ENCODE measurements at regions not wholly inside any gene's neighbourhood (a gene's known extent, or its start where the extent isn't known, plus 50 kb on each side); places are given as distances from the start of the nearest gene placed in this dataset.
"Not testable (repeated sequence)": the region's sequence is repeated elsewhere in the genome, so short reads cannot be mapped to it uniquely, and the experiment has no call there.

DNA sequence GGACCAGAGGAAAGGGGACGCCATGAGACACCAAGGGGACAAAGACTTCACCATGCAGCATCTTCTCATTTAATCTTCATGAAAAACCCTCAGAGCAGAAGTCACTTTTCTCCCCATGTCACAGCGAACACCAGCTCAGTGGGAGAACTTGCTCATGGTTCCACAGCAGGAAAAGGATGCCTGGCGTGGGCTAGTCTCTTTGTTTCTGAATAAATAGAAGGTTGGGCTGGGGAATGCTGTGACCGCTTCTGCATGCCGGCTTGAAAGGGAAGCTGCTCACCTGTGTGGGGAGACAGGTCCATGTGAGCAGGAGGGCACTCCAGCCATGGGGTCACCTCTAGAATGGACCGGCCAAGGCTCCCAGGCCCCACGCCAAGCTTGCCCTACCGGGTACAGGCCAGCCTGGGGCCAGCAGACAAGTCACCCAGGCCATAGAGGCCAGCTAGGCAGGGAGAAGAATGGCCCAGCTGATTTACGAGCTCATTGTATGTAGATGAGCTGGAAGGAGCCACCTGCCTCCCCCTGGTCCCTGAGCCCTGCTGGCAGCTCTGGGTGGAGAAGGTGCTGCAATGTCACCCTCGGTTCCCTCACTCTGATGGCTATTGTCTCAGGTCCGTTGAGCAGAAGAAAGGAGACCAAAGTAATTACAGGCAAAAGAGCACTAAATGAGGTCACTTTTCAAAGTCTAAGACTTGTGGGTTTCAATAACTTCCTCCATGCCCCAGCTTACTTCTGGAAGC is 82.0 kb upstream of the PDZD8 start:
- no peak for DNase-seq

DNA sequence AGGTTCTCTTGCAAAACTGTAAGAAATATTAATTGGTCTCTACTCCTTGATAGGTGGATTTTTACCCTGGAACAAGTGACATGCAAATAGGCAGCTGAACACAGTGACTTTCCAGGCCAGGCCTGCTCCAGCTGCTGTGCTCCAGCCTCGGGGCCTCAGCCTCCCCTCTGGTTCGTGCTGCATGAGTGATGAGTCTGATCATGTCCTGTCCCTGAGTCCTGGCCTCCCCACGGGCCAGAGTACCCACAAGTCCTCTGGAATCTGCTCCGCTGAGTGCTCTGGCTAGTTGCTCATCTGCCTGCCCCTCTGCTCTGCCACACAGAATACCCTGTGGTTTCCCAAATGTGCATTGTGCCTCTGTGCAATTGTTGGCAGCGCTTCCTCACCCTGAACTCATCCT is 80.1 kb upstream of the PDZD8 start:
- DNase-seq = no peak

DNA sequence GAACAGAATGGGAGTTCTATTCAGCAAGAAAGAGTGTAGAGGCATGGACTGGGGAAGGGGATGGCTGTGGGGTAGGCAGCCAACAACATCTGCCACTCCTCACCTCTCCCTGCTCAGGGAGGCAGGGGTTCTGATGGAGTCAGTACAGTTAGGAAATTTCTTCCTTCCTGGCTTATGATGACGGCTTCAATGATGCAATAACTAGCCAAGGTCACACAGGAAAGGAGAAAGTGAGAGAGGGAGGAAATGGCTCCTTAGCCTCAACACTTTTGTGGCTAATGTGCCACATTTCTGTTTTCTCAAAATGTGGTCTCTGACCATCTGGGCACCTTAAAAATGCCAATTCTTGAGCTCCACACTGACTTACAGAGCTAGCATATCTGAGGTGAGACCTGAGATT is 79.3 kb upstream of the PDZD8 start:
- no peak for DNase-seq

DNA sequence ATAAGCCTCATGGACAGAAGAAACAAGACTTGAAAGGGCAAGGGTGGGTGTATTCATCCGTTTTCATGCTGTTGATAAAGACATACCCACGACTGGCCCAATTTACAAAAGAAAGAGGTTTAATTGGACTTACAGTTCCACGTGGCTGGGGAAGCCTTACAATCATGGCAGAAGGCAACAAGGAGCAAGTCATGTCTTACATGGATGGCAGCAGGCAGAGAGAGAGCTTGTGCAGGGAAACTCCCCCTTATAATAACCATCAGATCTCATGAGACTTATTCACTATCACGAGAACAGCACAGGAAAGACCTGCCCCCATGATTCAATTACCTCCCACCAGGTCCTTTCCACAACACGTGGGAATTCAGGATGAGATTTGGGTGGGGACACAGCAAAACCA is 78.2 kb upstream of the PDZD8 start:
- not testable (repeated sequence) for DNase-seq

DNA sequence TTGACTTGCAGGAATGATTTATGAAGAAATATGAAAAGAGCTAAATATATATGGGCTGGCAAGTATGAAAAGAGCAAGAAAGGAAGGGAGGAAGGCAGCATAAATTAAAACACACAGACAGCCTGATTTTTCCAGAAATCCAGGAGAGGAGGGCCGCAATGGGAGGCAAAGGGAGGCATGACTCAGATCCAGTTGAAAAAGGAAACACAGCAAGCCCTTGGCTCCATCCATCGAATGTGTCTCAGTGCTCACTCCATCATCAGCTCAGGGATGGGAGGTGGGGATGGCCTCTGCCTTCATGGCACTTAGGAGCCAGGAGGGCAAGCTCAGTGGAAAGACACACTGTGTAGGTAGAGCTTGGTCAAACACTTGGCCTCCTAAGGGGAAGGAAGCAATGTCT is 75.7 kb upstream of the PDZD8 start:
- no peak for DNase-seq

DNA sequence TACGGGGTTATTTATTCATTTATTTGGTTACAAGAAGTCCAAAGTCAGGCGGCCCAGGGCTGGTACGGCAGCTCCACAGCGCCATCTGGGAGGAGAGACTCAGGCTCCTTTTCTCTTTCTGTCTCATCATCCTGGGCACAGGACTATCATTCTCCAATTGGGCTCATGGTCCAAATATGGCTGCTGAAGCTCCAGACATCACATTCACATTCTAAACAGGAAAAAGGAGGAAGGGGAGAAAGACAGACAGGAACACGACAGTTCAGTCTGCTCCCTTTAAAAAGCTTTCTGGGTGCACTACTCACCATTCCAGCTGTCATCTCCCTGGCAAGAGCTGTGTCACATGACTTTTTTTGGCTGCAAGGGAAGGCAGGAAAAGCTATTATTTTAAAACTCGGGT is 74.4 kb upstream of the PDZD8 start:
- no peak for DNase-seq

DNA sequence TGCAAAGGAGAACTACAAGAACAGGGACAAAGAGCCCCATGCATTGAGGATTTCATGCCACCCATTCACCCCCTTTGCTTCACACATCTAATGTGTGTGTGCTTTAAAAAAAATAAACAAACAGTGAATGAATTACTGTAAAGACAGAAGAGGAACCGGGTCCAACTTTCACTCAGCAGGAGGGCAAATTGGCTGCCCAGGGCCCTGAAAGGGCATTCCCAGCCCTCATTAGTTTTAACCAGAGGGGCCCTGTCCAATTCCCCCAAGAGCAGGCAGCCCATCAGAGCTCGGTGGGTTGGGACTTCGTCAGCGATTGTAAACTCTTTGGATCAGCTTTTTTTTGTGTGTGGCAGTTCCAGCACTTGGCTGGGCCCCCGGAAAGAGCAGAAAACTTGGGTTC is 73.6 kb upstream of the PDZD8 start:
- no peak for DNase-seq

DNA sequence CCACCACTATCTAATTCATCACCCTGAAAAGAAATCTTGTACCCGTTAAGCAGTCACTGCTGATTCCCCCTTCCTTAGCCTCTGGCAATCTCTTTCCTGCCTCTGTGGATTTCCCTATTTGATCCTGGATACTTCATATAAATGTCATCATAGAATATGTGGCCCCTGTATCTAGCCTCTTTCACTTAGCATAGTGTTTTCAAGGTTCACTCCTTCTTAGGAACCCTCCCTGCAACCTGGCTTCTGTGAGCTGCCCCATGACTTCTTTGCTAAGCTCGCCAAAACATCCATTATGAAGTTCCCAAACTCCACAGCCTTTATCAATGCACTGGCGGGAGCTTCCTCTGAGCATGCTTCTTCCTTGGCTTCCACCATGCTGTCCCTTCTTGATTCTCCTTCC is 70.8 kb upstream of the PDZD8 start:
- DNase-seq = no peak

DNA sequence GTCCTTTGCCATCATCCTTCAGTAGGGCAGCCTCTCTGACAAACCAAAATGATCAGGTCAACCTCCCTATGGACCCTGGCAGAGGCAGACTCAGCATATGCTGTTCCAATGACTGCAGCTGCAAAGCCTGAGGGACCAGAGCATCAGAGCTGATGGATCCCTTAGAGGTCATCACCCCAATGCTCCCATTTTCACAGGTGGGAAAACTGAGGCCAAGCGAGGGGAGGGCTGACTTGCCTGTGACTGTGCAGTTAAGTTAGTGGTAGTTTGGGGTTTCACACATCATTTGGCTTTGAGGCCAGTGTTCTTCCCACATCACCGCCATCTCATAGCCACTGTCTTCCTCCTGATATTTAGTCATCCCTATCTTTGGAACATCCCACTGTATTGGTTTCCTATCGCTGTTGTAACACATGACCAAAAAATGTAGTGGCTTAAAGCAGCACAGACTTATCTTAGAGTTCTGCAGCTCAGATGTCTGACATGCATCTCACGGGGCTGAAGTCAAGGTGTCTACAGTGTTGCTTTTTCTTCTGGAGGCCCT is 69.3 kb upstream of the PDZD8 start:
- no peak for DNase-seq

DNA sequence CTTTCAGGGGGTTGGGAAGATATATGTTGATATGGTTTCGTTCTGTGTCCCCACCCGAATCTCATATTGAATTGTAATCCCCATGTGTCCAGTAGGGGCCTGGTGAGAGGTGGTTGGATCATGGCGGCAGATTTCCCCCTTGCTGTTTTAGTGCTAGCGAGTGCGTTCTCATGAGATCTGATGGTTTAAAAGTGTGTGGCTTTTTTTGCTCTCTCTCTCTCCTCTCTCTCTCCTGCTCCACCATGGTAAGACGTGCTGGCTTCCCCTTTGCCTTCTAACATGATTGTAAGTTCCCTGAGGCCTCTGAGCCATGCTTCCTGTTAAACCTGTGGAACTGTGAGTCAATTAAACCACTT is 68.4 kb upstream of the PDZD8 start:
- no peak for DNase-seq

DNA sequence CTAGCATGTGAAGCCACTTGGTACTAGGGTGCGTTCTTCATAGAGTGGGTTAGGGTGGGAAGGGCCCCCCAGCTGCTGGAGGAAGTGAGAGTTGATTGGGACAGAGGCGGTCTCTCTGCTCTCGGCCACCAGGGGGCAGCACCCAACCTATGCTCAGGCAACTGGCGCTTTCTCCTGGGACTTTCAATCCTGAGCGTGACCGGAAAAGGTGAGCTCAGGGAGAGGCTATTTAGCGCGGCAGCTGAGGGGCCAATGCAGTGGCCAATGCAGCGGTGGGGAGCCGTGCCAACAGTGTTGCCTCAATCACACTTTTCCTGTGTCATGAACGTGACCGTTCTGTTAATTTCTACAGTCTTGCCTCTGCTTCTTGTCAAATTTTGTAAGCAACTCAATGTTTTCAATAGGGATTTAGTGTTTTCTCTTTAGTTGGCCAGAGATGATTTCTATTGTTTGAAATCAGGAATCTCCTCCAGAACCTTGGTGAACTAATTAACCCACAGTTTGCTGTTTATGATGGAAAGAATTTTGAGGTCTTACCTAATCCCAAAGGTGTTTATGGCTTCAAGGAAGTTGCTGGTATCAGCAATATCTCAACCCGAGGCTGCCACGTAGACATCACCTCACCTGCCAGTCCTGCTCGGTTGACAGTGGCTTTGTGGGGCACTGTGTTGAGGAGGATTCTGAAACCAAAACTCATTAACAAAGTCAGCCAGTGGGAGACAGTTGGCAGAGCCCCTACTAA is 67.9 kb upstream of the PDZD8 start:
- DNase-seq = peak; percentile 48 to 78

DNA sequence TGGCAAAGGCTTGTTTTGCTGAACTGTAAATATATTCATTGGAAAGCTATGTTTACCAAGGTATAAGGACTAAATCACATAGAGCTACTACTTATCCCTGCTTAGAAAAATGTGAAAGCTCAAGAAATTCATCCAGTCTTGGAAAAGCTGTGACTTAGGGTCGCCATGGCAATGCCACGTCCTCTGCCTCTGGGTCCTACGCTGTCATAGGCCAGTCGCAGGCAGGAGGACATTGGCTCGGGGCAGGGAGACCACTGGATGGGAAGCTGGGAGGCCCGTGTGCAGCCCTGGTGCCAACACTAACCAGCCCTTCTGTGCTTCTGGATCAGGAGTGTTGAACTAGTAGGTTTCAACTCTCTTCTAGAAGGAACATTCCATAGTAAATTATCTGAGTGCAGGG is 67.3 kb upstream of the PDZD8 start:
- no peak for DNase-seq

DNA sequence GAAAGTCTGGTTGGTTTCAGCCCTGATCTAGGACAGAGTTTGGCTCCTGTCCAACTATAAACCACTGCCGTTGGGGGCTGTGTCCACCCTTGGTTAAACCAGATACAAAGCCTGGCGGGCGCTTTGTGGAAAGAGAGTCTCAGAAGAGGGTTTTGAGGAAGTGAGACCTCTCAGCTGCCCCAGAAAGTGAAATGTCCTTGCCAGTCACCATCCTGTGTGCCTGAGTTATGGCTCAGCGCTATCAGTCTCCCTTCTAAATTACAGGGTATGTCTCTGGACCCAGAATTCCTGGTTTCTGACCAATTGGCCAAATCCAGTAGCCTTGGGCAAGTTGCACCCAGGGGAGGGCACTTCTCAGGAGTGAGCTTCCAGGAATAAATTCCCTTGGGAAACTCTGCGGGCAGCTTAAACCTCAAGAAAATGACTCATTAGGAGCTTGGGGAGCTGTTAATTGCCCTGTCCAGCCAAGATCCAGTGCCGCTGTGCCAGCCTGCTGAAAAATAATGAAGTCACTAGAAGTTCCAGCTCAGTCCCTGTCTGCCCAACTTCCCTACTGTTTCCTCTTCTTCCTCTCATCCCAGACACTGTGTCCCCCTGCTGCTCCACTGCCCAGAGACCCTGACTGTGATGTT is 66.7 kb upstream of the PDZD8 start:
- no peak for DNase-seq

DNA sequence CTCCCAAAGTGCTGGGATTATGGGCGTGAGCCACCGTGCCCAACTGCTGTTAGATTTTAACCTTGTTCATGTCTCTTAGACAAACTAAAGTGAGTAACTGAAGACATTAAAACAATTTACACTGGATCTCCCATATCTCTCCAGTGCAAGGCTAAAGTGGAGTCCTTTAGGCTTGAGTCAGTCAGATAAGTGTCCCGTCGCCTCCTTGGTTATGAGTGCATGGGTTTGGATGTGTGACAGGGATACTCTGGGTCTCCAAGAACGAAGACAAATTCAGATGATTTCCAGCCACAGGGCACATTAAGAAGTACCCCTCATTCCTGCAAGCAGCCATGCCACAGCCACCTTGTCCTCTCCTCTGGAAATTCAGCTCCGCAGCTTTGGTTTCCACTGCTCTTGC is 66.1 kb upstream of the PDZD8 start:
- DNase-seq = no peak

DNA sequence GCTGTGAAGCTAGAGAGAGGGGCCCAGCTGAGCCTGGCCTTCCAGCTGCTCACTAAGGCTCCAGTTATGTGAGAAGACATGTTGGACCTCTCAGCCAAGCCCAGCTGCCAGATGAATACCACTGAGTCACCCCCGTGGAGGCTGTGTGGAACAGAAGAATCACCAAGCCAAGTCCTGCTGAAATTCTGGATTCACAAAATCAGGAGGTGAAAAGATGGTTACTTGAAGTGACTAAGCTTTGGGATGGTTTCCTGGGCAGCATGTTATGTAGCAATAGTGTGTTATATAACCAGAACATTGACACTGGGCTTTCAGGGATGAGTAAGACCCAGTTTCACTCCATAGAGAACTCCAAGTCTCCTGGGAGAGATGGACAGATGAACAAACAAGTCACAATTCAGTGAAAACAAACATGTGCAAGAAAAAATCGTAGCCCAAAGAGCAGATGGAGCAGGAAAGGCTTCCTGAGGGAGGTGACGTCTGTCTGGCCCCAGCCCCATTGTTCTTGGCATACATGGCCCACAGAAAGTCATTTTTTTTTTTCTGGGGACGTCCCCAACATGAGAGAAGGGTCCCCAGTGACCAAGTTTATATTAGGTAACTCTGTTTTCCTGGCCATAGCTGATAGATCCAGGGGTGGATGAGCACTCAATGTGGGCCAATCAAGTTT is 64.1 kb upstream of the PDZD8 start:
- DNase-seq = no peak

DNA sequence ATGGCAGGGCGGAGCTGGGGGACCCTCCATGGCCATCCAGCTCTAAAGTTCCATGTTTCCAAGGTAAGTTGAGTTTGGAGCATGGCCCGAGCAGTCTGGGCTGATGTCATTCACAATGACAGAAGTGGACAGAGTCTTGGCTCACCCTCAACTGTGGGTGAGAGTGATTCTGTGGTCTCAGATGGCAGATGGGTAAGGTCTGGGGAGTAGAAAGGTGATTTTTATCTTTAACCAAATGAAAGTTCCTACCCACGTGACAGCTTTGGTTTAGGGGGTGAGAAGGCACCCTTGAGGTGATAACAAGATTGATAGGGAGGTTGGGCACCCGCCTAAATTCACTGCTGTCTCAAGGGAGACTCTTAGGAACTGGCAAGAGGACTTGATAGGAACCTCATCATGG is 57.6 kb upstream of the PDZD8 start:
- no peak for DNase-seq

DNA sequence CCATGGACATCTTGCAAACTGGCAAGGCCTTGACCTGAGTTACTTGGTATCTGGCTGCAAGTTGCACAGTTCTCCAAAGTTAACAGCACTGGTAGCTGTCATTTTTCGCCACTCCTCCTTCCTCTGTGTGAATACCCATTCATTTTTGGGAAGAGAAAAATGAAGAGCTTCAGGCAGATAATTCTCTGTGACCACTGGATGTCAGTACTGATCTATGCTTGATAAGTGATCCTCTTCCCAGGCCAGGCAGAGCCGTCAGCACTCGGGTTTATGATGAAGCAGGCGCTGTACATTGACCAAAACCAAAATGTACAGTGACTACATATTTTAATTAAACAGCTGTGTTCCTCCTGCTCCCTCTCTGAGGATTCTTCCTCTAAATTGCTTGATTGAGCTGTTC is 55.9 kb upstream of the PDZD8 start:
- peak in 1 of 2 experiments; percentile 9 for DNase-seq

DNA sequence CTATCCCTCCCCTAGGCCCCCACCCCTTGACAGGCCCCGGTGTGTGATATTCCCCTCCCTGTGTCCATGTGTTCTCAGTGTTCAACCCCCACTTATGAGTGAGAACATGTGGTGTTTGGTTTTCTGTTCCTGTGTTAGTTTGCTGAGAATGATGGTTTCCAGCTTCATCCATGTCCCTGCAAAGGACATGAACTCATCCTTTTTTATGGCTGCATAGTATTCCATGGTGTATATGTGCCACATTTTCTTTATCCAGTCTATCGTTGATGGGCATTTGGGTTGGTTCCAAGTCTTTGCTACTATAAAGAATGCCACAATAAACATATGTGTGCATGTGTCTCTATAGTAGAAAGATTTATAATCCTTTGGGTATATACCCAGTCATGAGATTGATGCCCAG is 55.3 kb upstream of the PDZD8 start:
- DNase-seq = not testable (repeated sequence)

DNA sequence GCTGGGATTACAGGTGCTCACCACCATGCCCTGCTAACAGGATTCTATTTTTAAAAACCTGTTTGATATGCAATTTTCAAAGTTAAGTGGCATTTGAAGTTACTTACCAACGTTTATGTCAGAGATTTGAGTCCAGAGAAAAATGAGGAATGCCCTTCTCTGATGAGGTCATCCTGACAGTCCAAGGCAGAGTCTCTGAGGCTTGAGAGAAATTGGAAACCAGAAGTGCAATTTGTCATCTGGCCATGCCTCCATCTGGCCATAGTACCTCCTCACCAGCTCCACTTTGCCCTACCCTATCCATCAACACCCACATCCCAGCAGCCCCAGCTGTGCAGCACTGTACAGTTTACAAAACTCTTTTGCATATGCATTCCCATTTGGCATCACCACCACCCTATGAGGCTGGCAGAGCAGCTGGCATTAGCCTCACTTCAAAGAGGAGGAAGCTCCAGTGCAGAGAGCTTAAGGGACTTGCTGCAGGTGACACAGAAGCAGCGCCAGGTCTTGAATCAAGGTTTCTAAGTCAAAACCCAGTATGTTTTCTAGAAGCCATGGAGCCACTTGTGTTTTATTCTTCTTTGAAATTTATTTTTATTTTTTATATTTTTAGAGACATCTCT is 54.5 kb upstream of the PDZD8 start:
- peak in 1 of 2 experiments; percentile 24 for DNase-seq

DNA sequence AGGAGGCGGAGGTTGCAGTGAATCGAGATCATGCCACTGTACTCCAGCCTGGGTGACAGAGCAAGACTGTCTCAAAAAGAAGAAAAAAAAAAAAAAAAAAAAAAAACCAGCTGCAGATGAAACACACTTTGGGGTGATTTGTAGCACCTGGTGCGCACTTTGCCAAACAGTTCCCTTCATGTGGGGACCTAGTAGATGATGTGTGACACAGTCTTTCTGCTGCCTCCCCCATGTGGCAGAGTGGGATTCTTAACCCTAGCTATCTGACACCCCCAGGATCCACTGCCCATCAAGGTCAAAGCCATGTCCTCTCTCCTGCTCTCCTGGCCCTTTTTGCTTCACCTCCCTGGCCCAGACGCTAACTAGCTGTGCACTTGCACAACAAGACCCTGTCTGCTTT is 52.1 kb upstream of the PDZD8 start:
- DNase-seq = no peak

DNA sequence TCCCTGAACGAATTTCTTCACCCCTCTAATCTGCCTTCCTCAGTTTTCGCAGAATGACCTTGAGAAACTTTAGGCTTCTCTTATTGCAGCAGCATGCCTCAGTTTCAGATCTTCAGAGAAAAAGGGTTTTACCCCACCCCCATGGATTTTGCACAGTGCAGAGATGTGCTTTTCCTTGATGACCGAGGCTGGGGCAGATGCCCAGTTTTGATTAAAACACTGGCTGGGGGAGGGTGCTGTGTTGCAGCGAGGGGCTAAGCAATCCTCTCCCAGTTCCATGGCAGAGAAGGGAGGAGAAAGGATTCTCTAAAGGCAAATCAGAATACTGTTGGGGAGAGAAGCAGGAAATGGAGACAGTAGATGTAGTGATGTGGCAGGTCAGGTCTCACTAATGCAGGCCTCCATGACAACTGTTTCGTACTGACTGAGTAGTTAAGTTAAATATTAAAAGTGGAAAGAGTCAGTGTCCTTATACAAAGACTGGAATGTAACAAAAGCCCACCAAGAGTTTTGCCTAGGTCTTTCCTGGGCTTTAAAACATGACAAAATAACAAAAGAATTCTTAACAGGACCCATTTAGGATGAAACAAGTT is 50.8 kb upstream of the PDZD8 start:
- no peak for DNase-seq

DNA sequence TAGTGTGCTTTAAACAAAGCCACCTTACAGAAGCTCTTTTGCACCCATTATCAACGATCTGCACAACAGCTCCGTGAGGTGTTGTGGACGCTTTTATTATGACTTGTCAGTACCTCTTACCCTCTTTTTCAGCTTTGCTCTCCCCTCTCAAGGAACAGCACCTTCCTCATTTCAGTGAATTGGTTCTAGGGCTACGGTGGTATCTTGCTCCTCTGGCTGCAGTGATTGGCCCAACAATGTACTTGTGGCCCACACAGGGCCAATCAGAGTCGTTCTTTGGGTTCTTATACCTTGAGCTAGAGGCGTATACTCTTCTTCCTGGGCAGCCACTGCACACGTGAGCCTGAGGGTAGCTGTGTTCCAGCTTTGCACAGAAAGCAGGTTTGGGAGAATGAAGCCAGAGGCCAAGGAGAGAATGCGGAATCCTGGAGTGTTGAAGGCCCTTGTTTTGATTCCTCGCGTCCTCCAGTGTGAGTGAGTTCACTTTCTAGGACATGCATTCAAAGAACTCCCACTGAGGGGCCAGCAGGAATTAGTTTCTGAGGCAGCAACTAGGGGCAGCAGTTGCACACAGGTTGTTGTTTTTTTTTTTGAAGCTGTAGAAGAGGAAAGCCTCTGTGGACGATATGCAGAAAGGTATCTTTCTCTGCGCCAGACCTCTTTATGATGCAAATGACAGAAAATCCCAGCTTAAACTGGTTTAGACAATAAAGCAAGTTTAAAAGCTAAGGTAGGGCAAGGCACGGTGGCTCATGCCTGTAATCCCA is 49.8 kb upstream of the PDZD8 start:
- no peak for DNase-seq

Data from NCI-H526 (cell line).